H9 (cell line): ENCODE measurements at regions not wholly inside any gene's neighbourhood (a gene's known extent, or its start where the extent isn't known, plus 50 kb on each side); places are given as distances from the start of the nearest gene placed in this dataset.

Source experiments
- DNase-seq: peaks from one replicate; pipeline ENCODE4 v3.0.0-alpha.2; 2017
- H2AFZ ChIP-seq: one replicate; pipeline ENCODE4 v1.6.1; 2013; ENCODE audit warnings: mild to moderate bottlenecking, low read length, control low read depth, moderate library complexity
- H2AK5ac ChIP-seq: 2 replicates; pipeline ENCODE4 v1.6.1; 2013; ENCODE audit warnings: low read length, control low read depth, mixed read lengths; ENCODE audit not compliant: insufficient read length
- H2BK120ac ChIP-seq: one replicate; pipeline ENCODE4 v1.6.1; 2013; ENCODE audit warnings: low read depth, mild to moderate bottlenecking, low read length, control low read depth, inconsistent platforms; ENCODE audit not compliant: poor library complexity, severe bottlenecking
- H2BK12ac ChIP-seq: 2 replicates; pipeline ENCODE4 v1.6.1; 2013; ENCODE audit warnings: low read length, control low read depth, mixed read lengths, low read depth; ENCODE audit not compliant: insufficient read length
- H2BK15ac ChIP-seq: 2 replicates; pipeline ENCODE4 v1.6.1; 2013; ENCODE audit warnings: low read depth, low read length, control low read depth
- H2BK20ac ChIP-seq: one replicate; pipeline ENCODE4 v1.6.1; 2013; ENCODE audit warnings: low read depth, mild to moderate bottlenecking, low read length, control low read depth, inconsistent platforms; ENCODE audit not compliant: poor library complexity, severe bottlenecking
- H2BK5ac ChIP-seq: 2 replicates; pipeline ENCODE4 v1.6.1; 2013; ENCODE audit warnings: low read length, control low read depth, mixed read lengths; ENCODE audit not compliant: insufficient read length
- H3K14ac ChIP-seq: 2 replicates; pipeline ENCODE4 v1.6.1; 2013; ENCODE audit warnings: low read length, control low read depth; ENCODE audit not compliant: insufficient read depth
- H3K18ac ChIP-seq: 2 replicates; pipeline ENCODE4 v1.6.1; 2013; ENCODE audit warnings: low read depth, mild to moderate bottlenecking, mixed read lengths, low read length, control low read depth; ENCODE audit not compliant: insufficient read length
- H3K23ac ChIP-seq: 2 replicates; pipeline ENCODE4 v1.6.1; 2013; ENCODE audit warnings: low read length, control low read depth, mixed read lengths, low read depth; ENCODE audit not compliant: insufficient read length
- H3K23me2 ChIP-seq: 2 replicates; pipeline ENCODE4 v1.6.1; 2013; ENCODE audit warnings: low read depth, mild to moderate bottlenecking, mixed read lengths, low read length, control low read depth; ENCODE audit not compliant: insufficient read length, poor library complexity, severe bottlenecking
- H3K27ac ChIP-seq: 2 replicates; pipeline ENCODE4 v1.5.1; 2013; ENCODE audit warnings: low read length, control low read depth, mixed read lengths, low read depth; ENCODE audit not compliant: insufficient read length
- H3K27me3 ChIP-seq: 2 replicates; pipeline ENCODE4 v1.6.1; 2013; ENCODE audit warnings: low read length, control low read depth, inconsistent platforms; ENCODE audit not compliant: insufficient read depth
- H3K4ac ChIP-seq: 2 replicates; pipeline ENCODE4 v1.6.1; 2013; ENCODE audit warnings: low read depth, mild to moderate bottlenecking, control low read depth, inconsistent platforms, low read length, moderate library complexity
- H3K4me1 ChIP-seq: 2 replicates; pipeline ENCODE4 v1.6.1; 2013; ENCODE audit warnings: low read length, control low read depth, inconsistent platforms; ENCODE audit not compliant: insufficient read depth
- H3K4me2 ChIP-seq: 2 replicates; pipeline ENCODE4 v1.6.1; 2013; ENCODE audit warnings: low read length, control low read depth, mixed read lengths; ENCODE audit not compliant: insufficient read length, insufficient read depth
- H3K56ac ChIP-seq: 2 replicates; pipeline ENCODE4 v1.6.1; 2013; ENCODE audit warnings: low read depth, mild to moderate bottlenecking, mixed read lengths, low read length, control low read depth; ENCODE audit not compliant: insufficient read length
- H3K79me1 ChIP-seq: 2 replicates; pipeline ENCODE4 v1.6.1; 2013; ENCODE audit warnings: low read depth, mild to moderate bottlenecking, moderate library complexity, low read length, control low read depth, inconsistent platforms; ENCODE audit not compliant: insufficient read depth, poor library complexity, severe bottlenecking
- H3K79me2 ChIP-seq: 2 replicates; pipeline ENCODE4 v1.6.1; 2013; ENCODE audit warnings: low read length, control low read depth, inconsistent platforms; ENCODE audit not compliant: insufficient read depth
- H3K9ac ChIP-seq: 2 replicates; pipeline ENCODE4 v1.6.1; 2013; ENCODE audit warnings: low read length, control low read depth, mixed read lengths; ENCODE audit not compliant: insufficient read length; ENCODE audit errors: extremely low read depth
- H3K9me3 ChIP-seq: one replicate; pipeline ENCODE4 v1.6.1; 2013; ENCODE audit warnings: low read depth, low read length, inconsistent platforms; ENCODE audit not compliant: control insufficient read depth
- H3T11ph ChIP-seq: one replicate; pipeline ENCODE4 v1.6.1; 2013; ENCODE audit warnings: mild to moderate bottlenecking, low read length, control low read depth, inconsistent platforms
- H4K20me1 ChIP-seq: one replicate; pipeline ENCODE4 v1.6.1; 2013; ENCODE audit not compliant: control insufficient read depth, insufficient read length, insufficient read depth
- H4K5ac ChIP-seq: 2 replicates; pipeline ENCODE4 v1.6.1; 2013; ENCODE audit warnings: low read depth, mild to moderate bottlenecking, mixed read lengths, low read length, control low read depth; ENCODE audit not compliant: insufficient read length
- H4K8ac ChIP-seq: replicated peaks from 2 replicates; pipeline ENCODE4 v1.6.1; 2013; ENCODE audit warnings: low read length, control low read depth, mixed read lengths, low read depth; ENCODE audit not compliant: insufficient read length
- H4K91ac ChIP-seq: 2 replicates; pipeline ENCODE4 v1.6.1; 2013; ENCODE audit warnings: low read depth, mild to moderate bottlenecking, moderate library complexity, mixed read lengths, low read length, control low read depth; ENCODE audit not compliant: insufficient read length
- H3K27ac Mint-ChIP-seq, 3 experiments: 2 replicates in 2 of 3; 3 replicates in 1 of 3; pipeline ENCODE4 v1.8.0; 2020 to 2021; ENCODE audit warnings: mixed read lengths in 3 of 3, mild to moderate bottlenecking in 1 of 3, moderate library complexity in 1 of 3
- H3K27me3 Mint-ChIP-seq: 2 replicates; pipeline ENCODE4 v1.8.0; 2021; ENCODE audit warnings: low read depth, mild to moderate bottlenecking, moderate library complexity, mixed read lengths
- H3K36me3 Mint-ChIP-seq, 3 experiments: 2 replicates in 2 of 3; 3 replicates in 1 of 3; pipeline ENCODE4 v1.8.0; 2020 to 2021; ENCODE audit warnings: low read depth in 3 of 3, mixed read lengths in 3 of 3; ENCODE audit not compliant: insufficient read depth in 1 of 3
- H3K4me1 Mint-ChIP-seq, 2 experiments: 2 replicates each; pipeline ENCODE4 v1.8.0; 2020; ENCODE audit warnings: mixed read lengths in 2 of 2
- H3K4me3 Mint-ChIP-seq, 2 experiments: 2 replicates in 1 of 2; 3 replicates in 1 of 2; pipeline ENCODE4 v1.8.0; 2020 to 2021; ENCODE audit warnings: mild to moderate bottlenecking in 2 of 2, mixed read lengths in 2 of 2, moderate library complexity in 1 of 2
- H3K9me3 Mint-ChIP-seq, 2 experiments: 2 replicates in 1 of 2; 3 replicates in 1 of 2; pipeline ENCODE4 v1.8.0; 2020; ENCODE audit warnings: mild to moderate bottlenecking in 2 of 2, mixed read lengths in 2 of 2, moderate library complexity in 1 of 2
- WGBS: extraction: QIAGEN DNeasy Blood & Tissue Kit; methylation state at CpG from one replicate; pipeline ENCODE4 v1.1.7; 2013; ENCODE audit warnings: missing lambda C conversion rate, low lambda C conversion rate, mixed read lengths; ENCODE audit not compliant: insufficient read length; ENCODE audit errors: extremely low coverage; 5-methylcytosine and 5-hydroxymethylcytosine counted together
- TF ChIP-seq, protein P1 (sequence below): fragments of 200-600 bp; sonication (generic); conservative IDR thresholded peaks from 3 replicates; pipeline ENCODE4 v1.8.0; 2021; ENCODE audit warnings: antibody characterized with exemption, mild to moderate bottlenecking

DNA sequence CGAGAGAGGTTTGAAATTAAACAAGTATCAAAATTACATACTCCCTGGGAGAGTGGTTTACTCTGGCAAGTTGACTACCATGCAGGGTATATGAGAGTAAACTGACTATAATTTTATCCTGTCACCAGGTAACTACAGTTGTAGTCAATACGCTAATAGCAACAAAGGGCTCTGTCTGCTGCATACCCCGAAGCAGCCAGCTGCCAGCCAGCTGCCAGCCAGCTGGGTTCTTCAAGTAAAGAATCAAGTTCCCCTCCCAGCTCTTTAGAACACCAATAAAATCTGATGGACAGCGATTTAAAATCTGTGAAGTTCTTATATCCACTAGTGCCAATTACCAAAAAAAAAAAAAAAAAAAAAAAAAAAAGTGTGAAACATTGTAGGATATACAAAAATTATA, 417.7 kb upstream of the CFAP20DC start:
- Histone ChIP-seq H2BK120ac (no peak overlapping the region), H3K9me3 (no peaks in the 10 kb centered on the region), H4K5ac (no peak overlapping the region), H3K9ac (no peak overlapping the region), H2AK5ac (no peak overlapping the region), H3K79me1 (no peaks in the 10 kb centered on the region), H3K4ac (no peak overlapping the region), H3K18ac (no peak overlapping the region), H3K23ac (no peak overlapping the region), H3K27me3 (no peaks in the 10 kb centered on the region), H4K20me1 (no peaks in the 10 kb centered on the region), H3K14ac (no peak overlapping the region), H2BK5ac (no peak overlapping the region), H2BK15ac (no peak overlapping the region), H3K79me2 (no peaks in the 10 kb centered on the region), H2AFZ (no peak overlapping the region), H3K27ac (no peak overlapping the region), H3K56ac (no peak overlapping the region), H4K8ac (no peak overlapping the region), H3K4me1 (no peaks in the 10 kb centered on the region), H3K4me2 (no peak overlapping the region), H2BK20ac (no peak overlapping the region), H3K23me2 (no peaks in the 10 kb centered on the region), H4K91ac (no peak overlapping the region), H2BK12ac (no peak overlapping the region), H3T11ph (no peak overlapping the region)
- TF ChIP-seq, protein P1, sequence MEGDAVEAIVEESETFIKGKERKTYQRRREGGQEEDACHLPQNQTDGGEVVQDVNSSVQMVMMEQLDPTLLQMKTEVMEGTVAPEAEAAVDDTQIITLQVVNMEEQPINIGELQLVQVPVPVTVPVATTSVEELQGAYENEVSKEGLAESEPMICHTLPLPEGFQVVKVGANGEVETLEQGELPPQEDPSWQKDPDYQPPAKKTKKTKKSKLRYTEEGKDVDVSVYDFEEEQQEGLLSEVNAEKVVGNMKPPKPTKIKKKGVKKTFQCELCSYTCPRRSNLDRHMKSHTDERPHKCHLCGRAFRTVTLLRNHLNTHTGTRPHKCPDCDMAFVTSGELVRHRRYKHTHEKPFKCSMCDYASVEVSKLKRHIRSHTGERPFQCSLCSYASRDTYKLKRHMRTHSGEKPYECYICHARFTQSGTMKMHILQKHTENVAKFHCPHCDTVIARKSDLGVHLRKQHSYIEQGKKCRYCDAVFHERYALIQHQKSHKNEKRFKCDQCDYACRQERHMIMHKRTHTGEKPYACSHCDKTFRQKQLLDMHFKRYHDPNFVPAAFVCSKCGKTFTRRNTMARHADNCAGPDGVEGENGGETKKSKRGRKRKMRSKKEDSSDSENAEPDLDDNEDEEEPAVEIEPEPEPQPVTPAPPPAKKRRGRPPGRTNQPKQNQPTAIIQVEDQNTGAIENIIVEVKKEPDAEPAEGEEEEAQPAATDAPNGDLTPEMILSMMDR = no peak
- Mint-ChIP-seq H3K27ac (no peak overlapping the region), H3K4me3 (no peak overlapping the region), H3K27me3 (peaks cover 1% of the 10 kb centered on the region), H3K9me3 (peaks cover 7 to 14% of the 10 kb centered on the region in 2 experiments; a peak in 4 of 5 replicates), H3K4me1 (no peaks in the 10 kb centered on the region), H3K36me3 (peaks cover 0 to 7% (median 4%) of the 10 kb centered on the region in 3 experiments; a peak in 2 of 7 replicates)
- no peak for DNase-seq
- WGBS = no CpG with 5 or more reads among the region's 4 CpGs
